NCI-H526 treated with DMSO at 0.1 percent for 48 hours (cell line): ENCODE measurements at regions not wholly inside any gene's neighbourhood (a gene's known extent, or its start where the extent isn't known, plus 50 kb on each side); places are given as distances from the start of the nearest gene placed in this dataset.

Source experiments
- DNase-seq: peaks from one replicate; lab custom pipeline; 2025; lab: John Stamatoyannopoulos, UW

GRCh38 chr5:111004291-111004690 lies 67.2 kb upstream of the TSLP start:
- DNase-seq = no peak

GRCh38 chr5:111010783-111011182 lies 60.7 kb upstream of the TSLP start:
- no peak for DNase-seq

- DNase-seq = no peak
Observed at GRCh38 chr5:111013011-111013410, 58.5 kb upstream of the TSLP start.

GRCh38 chr5:111016801-111017200 lies 54.7 kb upstream of the TSLP start:
- no peak for DNase-seq

- no peak for DNase-seq
Observed at GRCh38 chr5:111017731-111018130, 53.8 kb upstream of the TSLP start.
